NCI-H2227 treated with DMSO at 0.1 percent for 48 hours (cell line): ENCODE measurements at regions not wholly inside any gene's neighbourhood (a gene's known extent, or its start where the extent isn't known, plus 50 kb on each side); places are given as distances from the start of the nearest gene placed in this dataset.

Source experiments
- DNase-seq: peaks from one replicate; lab custom pipeline; 2025; lab: John Stamatoyannopoulos, UW

DNA sequence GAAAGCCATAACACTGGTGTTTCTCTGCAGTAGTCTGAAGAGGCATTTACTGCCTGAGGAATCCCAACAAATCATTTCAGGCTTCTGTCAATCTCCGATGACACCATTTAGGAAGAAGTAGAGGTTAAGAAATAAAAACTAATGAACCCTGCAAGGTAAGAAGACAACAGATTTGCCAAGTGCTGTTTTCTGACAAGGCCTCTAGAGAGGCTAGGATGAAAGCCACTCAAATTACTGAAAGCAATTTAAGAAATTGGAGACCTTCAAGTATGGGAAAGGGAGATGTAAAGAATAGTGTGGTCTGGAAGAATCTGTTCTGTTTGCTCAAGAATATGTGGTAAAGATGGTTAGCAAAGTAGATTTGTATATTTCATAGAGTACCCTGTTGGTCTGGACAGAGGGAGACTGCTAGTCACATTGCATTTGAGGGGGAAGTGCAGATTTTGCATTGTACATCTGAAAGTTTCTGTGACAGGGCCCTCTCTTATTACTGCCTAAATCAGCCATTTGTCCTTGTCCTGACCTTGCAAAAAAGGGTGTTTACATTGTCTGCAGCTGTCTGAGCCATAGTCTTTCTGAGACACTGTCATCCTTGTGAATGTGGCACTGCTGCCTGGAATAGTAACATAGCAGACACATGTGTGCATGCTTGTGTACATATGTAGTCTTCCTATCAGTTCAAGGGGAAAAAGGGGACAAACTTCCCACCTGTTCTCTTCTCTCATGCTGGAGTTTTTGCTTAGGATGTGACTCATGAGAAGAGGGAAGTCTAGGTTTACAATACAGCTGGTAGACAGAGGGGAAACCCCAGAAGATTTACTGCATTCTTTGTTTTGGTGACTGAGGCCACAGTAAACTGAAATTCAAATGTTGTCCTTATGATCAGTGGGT lies 640.2 kb upstream of the KIRREL3 start:
- no peak for DNase-seq

DNA sequence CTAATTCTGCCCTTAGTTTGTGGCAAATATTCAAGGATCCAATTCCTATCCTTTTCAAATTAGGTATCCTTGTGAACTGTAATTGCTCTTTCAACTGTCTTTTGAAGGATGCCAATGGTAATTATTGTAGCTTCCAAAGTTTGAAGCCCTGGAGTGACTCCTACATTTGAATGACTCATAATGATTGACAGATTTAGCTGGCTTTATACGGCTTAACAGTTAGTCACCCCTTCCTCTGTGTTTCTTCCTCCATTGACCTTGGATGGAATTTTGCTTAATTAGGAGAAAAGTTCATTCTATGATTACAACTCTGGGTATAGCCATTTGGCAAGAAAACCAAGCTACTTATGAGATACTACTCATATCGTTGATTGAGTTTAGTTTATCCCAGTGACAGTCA lies 639.3 kb upstream of the KIRREL3 start:
- no peak for DNase-seq

DNA sequence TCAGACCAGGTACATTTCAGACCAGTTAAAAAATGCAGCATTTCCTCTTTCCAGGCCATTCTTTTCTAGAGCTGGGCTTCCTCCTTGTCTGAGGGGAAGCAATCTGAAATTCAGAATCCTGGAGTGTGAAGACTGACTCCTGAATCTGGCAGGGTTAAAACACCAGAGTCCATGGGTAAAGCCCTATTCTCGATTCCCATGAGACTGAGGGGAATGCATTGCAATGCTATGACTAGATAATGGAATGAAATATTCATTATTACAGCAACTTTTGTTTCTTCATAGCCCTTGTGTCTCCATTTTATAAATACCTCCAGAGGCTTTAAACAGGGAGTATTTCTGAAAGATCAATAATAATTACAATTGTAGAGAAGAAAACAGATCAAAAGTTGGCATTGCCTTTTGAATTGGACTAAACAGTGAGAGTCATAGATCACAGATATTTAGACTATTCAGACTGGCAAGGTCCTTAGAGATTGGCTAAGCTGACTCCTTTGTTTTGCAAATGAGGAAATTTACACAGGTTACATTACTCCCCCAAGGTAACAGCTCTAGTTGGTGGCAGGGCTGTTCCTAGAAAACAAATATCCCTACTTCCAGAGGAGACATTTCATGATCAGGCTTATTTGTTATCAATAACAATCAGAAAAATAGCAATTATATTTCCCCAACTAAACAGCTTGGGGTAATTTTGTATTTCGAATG lies 632.6 kb upstream of the KIRREL3 start:
- no peak for DNase-seq

DNA sequence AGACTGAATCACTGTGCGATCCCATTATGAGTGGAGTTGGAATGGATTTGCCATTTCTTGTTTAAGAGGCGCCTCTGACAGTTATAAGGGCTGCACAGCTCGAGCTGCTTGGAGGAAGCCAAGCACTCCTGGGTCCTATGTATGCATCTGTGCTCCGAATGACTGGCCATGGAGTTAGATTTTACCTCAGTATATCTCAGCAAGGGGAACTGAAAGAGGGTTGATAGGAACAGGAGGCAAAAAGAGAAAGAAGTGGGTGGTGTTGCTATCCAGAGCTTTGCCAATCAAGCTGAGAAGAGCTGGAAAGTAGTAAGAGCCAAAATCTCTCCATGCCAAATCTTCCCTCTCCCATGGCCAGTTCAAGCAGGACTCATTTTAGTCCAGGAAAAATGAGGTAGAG lies 632.0 kb upstream of the KIRREL3 start:
- no peak for DNase-seq

DNA sequence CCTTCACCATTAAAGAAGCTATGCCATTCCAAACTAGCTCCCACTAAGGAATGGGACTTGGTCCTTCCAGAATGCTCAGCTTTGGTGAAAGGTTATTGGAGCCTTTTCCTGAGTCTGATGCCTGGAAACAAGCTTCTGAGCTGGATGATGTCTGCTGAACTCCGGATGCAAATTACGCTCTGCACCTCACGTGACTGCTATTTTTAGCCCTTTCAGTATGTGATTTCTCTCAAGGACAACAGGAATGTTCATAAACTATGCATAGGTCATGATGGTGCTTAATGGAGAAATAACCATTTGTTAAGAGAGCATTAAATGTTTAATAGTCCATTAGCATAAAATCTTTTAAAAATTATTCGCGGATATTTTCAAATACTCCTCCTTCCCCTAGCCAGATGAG lies 631.4 kb upstream of the KIRREL3 start:
- DNase-seq = no peak

DNA sequence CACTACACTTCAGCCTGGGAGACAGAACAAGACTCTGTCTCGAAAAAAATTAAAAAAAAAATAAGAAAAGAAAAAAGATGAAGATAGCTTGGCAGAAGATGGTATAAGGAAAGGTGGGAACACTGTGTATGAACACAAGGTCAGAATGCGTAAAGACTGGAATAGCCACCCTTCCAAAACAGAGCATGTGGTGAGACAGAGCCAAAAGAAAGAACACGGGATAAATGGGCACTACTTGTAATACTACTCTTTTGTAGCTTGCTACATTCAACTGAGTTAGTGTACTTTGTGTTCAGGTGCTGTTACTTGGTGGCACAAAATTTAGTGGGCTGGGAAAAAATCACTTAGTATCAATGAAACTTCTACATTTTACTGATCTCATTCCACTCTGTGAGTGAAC lies 628.6 kb upstream of the KIRREL3 start:
- DNase-seq = no peak

DNA sequence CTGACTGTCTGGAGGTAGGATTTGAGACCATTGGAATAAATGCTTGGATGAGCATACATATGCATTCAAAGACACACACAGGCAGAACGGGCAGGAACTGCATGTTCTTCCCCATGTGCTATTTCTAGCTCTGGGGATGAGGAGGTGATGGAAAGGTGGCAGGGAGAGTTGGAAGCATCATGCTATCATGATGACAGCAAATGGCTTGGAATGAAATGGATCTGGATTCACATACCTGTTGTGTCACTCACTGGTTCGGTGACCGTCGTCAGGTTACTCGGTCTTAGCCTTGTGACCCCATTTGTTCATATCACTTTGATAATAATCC lies 627.9 kb upstream of the KIRREL3 start:
- DNase-seq = no peak

DNA sequence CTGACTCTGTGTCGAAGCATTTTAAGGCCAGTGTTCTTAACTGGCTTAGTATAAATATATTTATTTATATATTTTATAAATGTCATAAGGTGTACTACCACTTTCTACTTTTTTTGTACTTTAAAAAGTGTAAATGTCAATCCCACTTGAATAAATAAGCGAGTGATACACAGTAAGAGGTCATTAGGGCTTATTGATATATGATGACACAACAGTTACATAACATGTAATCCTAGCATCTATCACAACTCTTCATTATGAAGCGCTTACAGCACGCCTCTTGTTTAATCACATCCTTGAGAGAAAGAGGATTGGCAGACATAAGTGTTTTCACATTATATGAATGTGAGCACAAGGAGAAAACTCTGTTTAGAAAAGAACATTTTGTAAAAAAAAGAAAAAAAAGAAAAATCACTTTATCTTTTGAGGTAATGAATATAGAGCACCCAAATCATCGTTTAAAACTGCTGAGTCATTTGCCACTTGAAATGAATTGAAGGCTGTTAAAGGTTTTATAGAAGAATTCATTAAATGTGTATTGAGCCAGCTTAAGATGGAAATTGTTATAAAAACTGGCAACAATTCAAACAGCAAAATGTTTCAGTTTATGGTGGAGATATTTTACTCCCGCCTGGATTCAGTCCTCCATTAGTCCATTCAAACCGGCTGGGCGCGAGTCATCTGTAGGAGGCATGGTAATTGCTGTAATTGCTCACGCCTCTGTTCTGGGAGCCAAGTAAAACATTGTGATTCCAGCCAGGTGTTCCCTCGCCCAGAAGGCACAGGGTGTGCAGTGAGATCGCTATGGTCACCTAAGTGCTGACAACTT lies 627.3 kb upstream of the KIRREL3 start:
- DNase-seq = no peak

DNA sequence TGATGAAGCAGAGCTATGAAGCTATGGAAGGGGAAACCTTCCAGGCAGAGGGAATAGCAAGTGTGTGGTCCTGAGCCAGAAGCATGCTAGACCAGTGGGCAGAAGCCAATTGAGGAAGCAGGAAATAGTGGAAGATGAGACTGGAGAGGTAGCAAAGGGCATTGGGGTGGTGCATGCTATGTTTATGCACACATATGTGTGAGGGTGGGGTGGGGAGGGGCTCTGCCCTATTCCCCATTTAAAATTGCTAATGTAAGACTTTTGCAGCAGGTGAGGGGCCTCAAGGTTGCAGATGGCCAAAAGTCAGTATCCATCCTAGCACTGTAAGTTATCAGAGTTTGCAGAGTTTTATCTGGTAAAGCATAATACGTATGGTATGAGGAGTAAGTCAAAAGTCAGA lies 626.6 kb upstream of the KIRREL3 start:
- DNase-seq = no peak

DNA sequence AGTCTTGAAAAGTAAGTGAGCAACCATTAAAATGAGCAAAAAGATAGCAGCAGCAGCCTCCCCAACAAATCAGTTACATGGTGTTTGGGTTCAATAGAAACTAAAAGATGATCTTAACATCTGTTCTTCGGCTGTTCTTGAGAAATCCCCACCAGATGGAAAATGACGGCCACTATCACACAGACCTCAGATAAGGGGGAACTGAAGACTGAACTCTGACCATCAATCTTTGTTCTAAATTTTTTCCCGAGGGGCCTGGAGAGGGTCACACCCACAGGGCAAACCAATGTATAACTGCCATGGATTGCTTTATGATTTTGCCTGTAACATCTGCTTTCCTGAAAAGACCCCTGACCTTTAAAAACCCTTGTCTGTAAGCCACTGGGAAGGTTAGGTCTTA lies 624.8 kb upstream of the KIRREL3 start:
- no peak for DNase-seq

DNA sequence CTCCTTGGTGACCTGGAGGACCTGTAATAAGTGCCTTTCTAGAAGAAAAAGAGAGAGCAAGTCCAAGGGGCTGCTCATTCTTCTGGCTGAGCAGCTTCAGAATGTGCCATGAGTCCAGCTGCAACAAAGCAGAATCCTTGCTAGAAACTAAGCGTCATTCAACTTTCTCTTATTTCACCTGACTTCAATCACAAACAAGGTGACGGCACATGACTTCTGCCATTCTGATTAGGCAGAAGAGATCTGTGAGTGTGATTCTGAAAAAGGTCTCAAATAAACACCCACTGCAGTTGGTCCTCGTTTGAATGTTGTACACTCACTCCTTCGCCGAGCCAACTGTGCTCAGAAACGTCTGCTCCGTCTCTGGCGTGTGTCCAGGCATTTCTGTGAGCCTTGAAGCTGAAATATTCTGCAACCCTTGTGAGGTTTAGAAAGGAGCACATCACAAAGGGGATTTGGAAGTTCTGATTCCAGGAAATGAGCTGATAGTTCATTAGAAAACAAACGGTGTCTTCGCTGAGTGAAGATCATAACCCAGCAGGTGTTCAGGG lies 623.8 kb upstream of the KIRREL3 start:
- DNase-seq = no peak

DNA sequence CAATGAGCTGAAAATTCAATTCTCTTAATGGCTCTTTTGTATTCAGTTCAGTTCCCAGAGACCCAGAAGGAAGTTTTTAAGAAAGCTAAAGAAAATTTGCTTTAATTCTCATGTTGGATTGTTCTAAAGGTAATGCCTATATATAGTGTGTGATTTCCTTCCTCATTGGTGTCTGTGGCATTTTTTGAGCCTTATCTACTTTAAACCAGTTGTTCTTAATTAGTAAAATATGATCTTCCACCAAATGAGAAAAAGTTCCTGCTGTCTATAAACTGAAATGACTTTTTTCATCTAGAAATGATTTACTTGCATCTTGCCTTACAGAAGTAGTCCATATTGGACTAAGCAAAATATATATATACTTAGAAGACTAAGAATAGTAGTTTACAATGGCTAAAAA lies 622.1 kb upstream of the KIRREL3 start:
- no peak for DNase-seq

DNA sequence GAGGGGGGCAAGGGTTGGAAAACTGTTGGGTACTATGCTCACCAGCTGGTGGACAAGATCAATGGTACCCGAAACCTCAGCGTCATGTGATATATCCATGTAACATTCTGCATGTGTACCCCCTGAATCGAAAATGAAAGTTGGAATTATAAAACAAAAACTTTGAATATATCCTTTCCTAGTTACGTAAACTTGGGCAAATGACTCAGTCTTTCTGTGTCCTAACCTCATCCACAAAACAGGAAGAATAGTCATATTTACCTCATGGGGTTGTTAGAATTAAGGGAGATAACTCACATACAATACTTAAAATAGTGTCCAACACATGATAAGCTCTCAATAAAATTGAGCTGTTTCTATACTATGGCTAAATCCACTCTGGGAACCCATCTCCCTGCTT lies 620.1 kb upstream of the KIRREL3 start:
- DNase-seq = no peak

DNA sequence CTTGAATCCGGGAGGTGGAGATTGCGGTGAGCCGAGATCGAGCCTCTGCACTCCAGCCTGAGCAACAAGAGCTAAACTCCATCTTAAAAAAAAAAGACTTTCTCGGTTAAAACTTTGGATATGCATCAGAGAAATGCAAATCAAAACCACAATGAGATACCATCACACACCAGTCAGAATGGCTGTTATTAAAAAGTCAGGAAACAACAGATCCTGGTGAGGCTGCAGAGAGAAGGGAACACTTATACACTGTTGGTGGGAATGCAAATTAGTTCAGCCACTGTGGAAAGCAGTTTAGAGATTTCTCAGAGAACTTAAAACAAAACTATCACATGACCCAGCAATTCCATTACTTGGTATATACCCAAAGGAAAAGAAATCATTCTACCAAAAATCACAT lies 619.4 kb upstream of the KIRREL3 start:
- DNase-seq = no peak

DNA sequence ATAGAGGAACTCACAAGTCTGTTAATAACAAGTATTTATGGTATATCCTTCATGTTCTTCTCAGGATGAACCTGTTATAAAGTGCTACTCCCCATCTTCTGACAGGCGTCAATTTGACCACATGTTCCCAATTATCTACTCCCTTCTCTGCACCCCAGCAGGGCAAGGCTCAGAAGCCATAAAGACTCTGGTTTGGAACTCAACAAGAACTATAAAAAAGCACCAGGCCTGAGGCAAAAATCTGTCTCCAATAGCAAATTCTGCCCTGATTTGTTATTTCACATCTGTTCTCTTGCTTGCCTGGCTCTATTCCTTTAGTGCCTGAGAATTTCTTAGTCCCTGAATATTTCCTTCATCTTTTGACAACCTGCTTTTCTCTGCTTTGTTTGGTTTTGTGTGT lies 618.2 kb upstream of the KIRREL3 start:
- no peak for DNase-seq

DNA sequence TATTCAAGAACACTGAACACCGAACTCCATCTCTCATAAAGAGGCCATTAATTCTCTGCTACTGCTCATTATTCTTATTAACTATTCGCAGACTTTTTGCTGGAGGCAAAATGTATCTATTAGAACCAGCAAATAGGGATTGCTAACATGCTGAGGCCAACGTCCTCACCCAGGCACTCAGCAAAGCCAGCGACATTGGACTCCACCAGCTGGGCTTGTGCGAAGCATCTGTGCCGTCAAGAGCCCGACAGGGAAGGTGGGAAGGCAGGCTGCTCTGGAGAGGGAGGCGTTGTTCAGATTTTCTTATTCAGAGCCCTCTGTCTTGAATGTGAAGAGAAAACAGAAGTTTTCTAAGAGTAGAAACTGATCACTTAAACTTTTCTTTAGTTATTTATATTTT lies 615.6 kb upstream of the KIRREL3 start:
- DNase-seq = no peak

DNA sequence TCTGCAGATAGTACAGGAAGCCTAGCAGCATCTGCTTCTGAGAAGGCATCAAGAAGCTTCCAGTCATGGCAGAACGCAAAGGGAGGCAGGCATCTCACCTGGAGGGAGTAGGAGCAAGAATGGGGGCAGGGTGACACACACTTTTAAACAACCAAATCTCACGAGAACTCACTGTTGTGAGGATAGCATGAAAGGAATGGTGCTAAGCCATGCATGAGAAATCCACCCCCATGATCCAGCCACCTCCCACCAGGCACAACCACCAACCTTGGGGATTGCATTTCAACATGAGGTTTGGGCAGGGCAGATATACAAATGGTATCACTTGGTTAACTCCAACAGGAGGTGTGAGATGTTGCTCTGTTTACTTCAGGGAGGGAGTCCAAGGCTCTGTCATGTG lies 612.0 kb upstream of the KIRREL3 start:
- DNase-seq = no peak

DNA sequence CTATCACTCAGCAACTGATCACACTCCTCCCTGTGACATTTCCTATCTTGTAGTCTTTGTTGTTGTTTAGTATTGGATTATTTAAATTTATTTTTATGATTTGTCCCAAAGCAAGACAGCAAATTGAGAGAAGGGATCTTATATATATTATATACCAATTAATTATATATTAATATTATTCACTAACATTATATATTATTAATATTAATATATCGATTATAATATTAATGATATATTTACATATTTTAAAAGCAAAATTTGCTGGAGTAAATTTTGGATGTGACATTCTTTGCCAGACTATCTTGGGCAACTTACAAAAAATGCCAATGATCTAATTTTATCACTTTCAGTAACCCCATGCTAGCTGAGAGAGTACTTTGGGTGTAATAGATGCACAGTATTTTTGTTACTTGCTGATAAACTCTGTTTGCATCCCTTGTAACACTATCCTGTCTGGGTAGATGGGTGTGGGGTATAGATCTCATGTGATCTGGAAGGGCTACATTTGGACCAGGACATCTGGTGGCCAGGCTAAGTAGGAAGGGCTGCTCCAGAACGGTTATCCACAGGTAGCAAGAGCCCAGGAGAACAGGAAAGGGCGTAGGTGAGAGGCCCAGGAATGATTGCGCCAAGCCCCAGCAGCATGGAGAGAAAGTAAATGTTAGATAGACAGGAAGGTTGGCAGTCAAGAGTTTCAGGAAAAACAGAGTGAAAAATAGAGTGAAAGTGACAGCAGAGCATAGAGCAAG lies 608.6 kb upstream of the KIRREL3 start:
- no peak for DNase-seq

DNA sequence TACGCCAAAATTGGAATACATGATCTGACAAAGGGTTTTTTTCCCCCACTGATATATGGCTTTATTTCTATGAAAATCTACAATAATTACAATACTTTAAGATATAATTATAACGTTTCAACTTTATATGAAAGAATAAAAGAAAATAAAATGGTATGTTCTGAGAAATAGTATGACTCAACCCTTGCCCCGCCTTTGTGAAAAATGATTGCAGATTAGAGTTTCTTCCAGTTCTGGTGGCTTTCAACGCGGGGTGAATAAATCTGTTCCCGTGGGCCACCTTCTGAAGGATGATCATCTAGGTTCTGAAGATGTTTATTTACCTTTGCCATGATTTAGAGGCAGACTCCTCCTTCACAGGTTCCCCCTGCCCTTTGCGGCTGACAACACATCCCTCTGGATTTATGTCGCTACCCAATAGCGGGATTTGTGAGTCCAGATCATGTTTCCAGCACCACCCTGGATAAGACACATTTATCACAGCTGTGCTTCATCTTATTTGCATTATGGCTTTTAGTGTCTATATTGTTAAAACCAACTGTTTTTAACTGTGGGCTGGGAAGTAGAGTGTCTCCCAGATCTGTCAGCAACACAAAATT lies 607.0 kb upstream of the KIRREL3 start:
- DNase-seq = no peak

DNA sequence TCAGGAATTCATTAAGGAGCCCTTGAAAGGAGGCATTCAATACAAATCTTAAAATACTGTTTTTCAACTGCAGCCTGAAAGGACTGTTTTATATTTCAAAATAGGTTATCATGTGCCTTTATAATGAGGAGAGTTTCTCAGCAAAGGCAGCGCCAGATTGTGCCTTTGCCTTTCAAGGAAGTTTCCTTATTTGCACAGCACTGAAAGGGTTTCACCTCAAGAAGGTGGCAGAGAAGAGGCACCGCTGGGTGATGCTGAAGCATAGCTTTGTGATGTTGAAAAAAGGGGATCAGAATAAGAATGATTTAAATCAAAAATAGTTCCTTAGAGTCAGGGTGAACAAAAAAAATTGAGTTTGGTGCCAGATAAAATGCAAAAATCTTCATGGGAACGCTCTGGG lies 601.0 kb upstream of the KIRREL3 start:
- DNase-seq = no peak

DNA sequence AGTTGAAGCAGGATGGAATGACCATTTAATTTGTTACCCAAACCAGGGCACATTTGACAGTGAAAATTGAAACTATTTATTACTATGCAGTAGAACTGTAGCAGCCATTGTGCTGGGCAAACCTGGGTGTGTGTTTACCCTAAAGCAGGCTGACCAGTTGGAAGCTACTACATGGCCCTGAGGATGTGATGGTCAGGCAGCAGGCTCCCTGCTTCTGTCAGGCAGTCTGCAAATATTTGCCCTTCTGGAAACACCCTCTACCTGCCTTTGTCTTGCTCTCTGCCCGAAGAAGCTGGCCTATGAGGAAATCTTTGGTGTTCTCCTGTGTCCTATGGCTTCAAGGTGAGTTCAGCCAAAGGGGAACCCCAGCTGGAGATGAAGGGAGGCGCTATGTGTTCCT lies 600.1 kb upstream of the KIRREL3 start:
- DNase-seq = no peak
